ENCODE measurements at regions not wholly inside any gene's neighbourhood (a gene's known extent, or its start where the extent isn't known, plus 50 kb on each side); places are given as distances from the start of the nearest gene placed in this dataset.

- Histone ChIP-seq H3K9me3 (no peaks in the 10 kb centered on the region), H3K27ac (no peak overlapping the region), H3K27me3 (no peaks in the 10 kb centered on the region), H3K4me1 (peaks cover 33 to 58% of the 10 kb centered on the region in 2 donors), H3K4me3 (replicated peaks in 1 of 3) (no peak overlapping the region), H3K36me3 (no peaks in the 10 kb centered on the region)
- TF ChIP-seq POLR2A (IDR thresholded peaks at IDR 0.05) (no peak), CTCF (IDR thresholded peaks at IDR 0.05) (no peak)
- 61 to 63% methylated on average over 2 of the region's 2 CpGs for WGBS, 2 donors
- intact Hi-C loops (cut with DNase I) = no loop called here
- no peak for DNase-seq
Observed at GRCh38 chr12:98064501-98064900, 450.9 kb upstream of the TMPO start.

DNA sequence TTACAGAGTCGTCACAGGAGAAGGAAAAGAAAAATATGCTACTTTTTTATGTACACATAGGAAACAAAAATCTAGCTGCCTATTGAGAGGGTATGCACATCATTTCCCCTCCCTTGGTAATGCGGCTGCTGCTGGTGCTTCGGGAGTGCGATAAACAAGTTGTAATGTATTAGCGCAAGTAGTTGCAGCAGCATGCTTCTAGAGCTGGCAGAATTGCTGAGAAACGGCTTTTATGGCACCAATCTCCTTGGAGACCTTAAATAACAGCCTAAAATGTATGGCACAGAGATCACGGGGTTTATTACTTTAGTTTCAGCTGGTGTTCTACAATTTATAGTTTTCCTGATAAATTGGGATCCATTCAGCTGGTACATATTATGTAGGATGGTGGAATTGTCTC lies 447.6 kb upstream of the TMPO start:
- intact Hi-C loops (cut with DNase I) = no loop called here
- H3K27ac ChIP-seq = no peak overlapping the region
- H3K4me3 ChIP-seq (replicated peaks in 1 of 3) = no peak overlapping the region
- DNase-seq = no peak
- H3K9me3 ChIP-seq = no peaks in the 10 kb centered on the region
- peaks cover 10 to 32% of the 10 kb centered on the region in 2 donors for H3K4me1 ChIP-seq
- no peaks in the 10 kb centered on the region for H3K27me3 ChIP-seq
- TF ChIP-seq POLR2A (IDR thresholded peaks at IDR 0.05) = no peak
- TF ChIP-seq CTCF (IDR thresholded peaks at IDR 0.05) = no peak
- H3K36me3 ChIP-seq = no peaks in the 10 kb centered on the region
- 90 to 93% methylated on average over 7 of the region's 7 CpGs for WGBS, 2 donors

GRCh38 chr12:98073610-98074009 lies 441.8 kb upstream of the TMPO start:
- Histone ChIP-seq H3K36me3 (no peaks in the 10 kb centered on the region), H3K4me1 (peaks cover 14 to 25% of the 10 kb centered on the region in 2 donors), H3K9me3 (no peaks in the 10 kb centered on the region), H3K4me3 (replicated peaks in 1 of 3) (no peak overlapping the region), H3K27ac (peak overlapping the region; percentile 41 to 57 (median 51)), H3K27me3 (no peaks in the 10 kb centered on the region)
- WGBS, 2 donors = 71 to 80% methylated on average over 3 of the region's 3 CpGs
- intact Hi-C loops (cut with DNase I) = no loop called here
- peak; percentile 12 to 15 for DNase-seq
- TF ChIP-seq POLR2A (IDR thresholded peaks at IDR 0.05) = no peak
- TF ChIP-seq CTCF (IDR thresholded peaks at IDR 0.05) = no peak

DNA sequence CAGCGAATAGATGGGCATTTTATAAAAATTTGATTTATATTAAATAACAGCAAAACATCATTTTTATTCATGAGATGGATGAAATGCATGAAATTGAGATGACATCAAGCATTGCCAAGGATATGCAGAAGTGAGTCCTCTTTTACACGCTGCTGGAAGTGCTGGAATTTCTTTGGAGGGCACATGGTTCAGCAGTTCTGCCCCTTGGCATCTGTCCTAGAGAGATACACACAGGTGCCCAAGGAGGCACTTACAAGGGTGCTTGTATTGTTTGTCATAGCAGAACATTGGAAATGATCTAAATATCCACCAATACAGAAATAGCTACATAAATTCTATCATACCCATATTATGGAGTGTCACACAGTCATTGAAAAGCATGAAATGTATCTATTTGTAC lies 441.1 kb upstream of the TMPO start:
- H3K36me3 ChIP-seq = no peaks in the 10 kb centered on the region
- H3K27ac ChIP-seq = no peak overlapping the region
- H3K4me1 ChIP-seq = peaks cover 10 to 22% of the 10 kb centered on the region in 2 donors
- 67 to 71% methylated on average over 2 of the region's 2 CpGs for WGBS, 2 donors
- intact Hi-C loops (cut with DNase I) = no loop called here
- H3K9me3 ChIP-seq = no peaks in the 10 kb centered on the region
- TF ChIP-seq POLR2A (IDR thresholded peaks at IDR 0.05) = no peak
- TF ChIP-seq CTCF (IDR thresholded peaks at IDR 0.05) = no peak
- DNase-seq = peak; percentile 74 to 79
- no peak overlapping the region for H3K4me3 ChIP-seq (replicated peaks in 1 of 3)
- H3K27me3 ChIP-seq = no peaks in the 10 kb centered on the region

DNA sequence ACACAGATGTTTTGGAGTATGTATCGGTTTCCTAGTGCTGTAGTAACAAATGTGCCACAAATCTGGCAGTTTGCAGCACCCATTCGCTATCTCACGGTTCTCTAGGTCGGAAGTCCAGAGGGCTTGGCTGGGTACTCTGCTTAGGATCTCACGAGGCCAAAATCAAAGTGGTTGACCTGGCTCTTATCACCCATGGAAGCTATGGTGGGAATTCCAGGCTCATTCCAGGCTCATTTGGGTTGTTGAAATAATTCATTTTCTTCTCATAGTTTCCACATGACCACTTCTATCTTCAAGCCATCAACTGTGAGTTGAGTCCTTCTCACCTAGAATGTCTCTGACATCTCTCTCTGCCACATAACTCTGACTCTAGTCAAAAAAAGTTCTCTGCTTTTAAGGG lies 431.0 kb upstream of the TMPO start:
- DNase-seq = no peak
- Histone ChIP-seq H3K27ac (no peak overlapping the region), H3K9me3 (no peaks in the 10 kb centered on the region), H3K27me3 (no peaks in the 10 kb centered on the region), H3K4me1 (no peaks in the 10 kb centered on the region), H3K4me3 (replicated peaks in 1 of 3) (no peak overlapping the region), H3K36me3 (no peaks in the 10 kb centered on the region)
- WGBS, 2 donors = 91 to 93% methylated on average over 5 of the region's 5 CpGs
- TF ChIP-seq CTCF (IDR thresholded peaks at IDR 0.05) (no peak), POLR2A (IDR thresholded peaks at IDR 0.05) (no peak)
- intact Hi-C loops (cut with DNase I) = no loop called here

Measured in thyroid gland (tissue), 4 donors.